Mucosa of gallbladder (tissue), 1 donor: ENCODE measurements at regions not wholly inside any gene's neighbourhood (a gene's known extent, or its start where the extent isn't known, plus 50 kb on each side); places are given as distances from the start of the nearest gene placed in this dataset.
A peak's percentile ranks its signal among the peaks of the same experiment; 100 is the strongest.
"Not testable (repeated sequence)": the region's sequence is repeated elsewhere in the genome, so short reads cannot be mapped to it uniquely, and the experiment has no call there.

Experiments
- DNase-seq: peaks from one replicate; pipeline ENCODE4 v3.0.0-alpha.2; 2020; ENCODE audit warnings: low spot score
- donor health status: DM: no; HTN: no; CAD: no.

DNA sequence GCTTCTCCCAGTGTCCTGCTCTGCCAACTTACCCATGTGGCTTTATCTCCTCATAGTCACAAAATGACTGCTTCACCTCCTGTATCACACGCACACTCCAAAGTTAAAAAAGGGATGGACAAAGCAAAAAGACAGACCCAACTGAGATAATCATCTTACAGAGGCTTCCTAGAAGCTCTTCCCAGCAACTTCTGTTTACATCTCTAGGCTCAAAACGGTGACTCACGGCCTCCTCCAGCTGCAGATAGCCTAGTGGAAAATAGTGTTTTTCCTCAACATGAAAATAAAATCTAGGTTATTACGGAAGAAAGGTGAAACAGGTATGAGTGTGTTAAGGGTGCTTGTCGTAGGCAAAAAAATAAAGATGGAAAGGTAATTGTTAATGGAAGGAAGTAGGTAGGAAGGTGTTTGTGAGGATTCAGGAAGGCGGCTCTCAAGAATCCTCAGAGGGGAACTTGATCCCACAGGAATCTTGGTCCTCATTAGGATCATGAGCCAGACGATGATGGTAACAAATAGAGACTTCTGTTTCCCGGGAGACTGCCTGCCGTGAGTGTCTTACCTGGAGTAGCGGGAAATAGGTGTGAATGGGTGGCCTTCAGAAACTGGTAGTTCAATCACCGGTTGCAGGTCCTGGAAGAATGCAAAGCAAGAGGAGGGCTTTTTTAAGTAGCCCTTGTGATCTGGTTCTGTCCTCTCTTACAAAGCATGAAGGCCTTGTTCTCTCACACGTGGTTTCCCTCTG, 487.5 kb upstream of the TMEM132C start:
- no peak for DNase-seq

DNA sequence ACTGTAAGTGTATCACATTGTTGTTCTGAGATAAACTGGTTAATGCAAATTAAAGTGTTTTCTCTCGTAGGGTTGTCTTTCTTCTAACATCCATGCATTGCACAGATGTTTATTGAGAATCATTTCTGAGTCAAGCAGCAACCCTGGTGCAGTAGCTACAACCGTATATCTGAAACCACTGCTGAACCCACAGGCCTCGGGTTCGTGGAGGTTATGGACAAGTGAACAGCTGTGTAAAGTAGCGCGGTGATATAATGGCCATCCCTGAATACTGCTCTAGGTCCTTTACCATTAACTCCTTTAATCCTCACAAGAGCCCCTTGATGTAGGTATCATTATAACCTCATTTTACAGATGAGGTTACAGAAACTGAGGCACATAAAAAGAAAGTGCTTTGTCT, 486.1 kb upstream of the TMEM132C start:
- DNase-seq: no peak

DNA sequence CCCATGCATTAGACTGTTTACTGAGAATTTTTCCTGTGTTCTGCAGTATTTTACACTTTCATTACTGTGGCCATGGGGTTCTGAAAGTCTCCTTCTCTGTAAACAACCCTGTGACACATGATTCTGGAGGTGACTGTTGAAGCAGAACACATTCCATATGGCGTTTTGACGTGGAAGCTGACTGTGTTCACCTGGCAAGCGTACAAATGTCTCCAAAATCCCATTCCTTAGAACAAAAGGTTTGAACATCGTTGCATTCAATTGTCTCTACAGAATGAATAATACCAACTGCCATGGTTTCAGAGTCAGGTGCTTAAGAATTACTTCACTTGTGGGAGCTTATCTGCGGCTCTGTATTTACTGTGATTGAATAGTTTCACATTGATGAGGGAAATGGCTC, 485.6 kb upstream of the TMEM132C start:
- no peak for DNase-seq

DNA sequence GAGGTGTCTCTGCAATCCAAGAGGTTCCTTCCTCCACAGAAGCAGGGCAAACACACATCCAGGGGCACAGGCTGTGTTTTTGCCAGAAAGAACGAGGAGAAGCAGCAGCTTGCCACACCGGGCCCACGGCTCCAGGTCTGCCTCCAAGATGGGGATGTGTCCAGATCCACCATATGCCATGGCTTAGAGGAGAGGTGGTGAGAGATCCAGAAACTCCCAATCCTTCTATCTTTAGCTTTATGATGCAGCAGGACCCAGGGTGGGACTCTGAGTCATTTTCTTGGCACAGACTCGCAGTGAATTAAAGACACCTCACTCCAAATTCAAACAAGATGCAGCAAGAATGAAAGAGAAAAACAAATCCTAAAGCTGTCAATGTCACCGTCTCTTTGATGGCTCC, 481.4 kb upstream of the TMEM132C start:
- DNase-seq: no peak

DNA sequence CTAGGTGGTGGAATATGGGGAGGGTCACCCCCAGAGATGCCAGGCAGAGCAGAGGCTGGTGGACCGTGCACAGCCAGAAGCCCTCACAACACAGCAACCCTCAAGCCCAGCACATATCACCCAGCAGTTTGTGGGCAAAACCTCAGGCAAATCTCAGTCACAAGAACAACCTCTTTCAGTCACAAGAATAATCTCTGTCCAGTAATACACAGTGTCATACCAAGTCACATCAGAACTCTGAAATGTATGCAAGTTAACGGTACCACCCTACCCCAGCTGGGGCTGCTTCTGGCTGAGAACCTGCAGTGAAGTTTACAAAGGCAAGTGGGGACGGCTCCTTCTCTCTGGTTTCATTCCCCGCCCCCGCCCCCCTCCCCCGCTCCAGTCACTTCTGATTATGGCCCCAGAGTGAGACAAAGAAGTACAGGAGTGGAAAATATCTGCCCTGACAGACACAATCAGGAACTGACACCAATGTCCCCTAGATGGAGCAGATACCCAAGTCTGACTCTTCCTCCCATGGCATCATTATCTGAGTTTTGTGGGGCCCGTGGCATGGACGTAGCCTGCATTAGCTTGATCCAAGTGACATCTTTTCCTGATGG, 480.9 kb upstream of the TMEM132C start:
- no peak for DNase-seq

DNA sequence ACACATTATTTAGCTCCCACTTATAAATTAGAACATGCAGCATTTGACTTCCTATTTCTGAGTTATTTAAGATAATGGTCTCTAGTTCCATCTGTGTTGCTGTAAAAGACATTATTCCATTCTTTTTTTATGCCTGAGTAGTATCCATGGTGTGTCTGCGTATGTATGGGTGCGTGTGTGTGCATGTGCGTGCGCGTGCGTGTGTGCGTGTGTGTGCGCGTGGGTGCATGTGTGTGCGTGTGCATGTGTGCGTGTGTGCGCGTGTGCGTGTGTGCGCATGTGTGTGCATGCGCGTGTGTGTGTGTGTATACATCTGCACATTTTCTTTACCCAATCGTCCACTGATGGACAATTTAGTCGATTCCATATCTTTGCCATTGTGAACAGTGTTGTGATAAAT, 479.4 kb upstream of the TMEM132C start:
- no peak for DNase-seq

DNA sequence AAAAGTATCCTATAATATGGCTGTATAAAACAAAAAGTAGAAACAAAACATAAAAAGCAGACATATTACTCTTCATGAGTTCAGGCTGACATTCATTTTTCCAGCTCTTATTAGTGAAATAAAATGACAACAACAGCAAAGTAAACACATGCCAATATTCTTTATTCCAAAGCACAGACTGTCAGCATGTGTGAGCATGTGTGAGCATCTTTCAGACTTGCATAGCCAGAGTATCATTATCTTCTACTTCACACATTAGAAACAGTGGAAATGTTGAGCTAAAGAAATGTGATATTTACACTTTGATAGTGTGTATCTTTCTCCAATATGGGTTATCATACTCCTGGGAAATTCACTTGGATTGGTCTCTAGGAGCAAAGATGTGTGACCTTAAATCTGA, 476.6 kb upstream of the TMEM132C start:
- no peak for DNase-seq

DNA sequence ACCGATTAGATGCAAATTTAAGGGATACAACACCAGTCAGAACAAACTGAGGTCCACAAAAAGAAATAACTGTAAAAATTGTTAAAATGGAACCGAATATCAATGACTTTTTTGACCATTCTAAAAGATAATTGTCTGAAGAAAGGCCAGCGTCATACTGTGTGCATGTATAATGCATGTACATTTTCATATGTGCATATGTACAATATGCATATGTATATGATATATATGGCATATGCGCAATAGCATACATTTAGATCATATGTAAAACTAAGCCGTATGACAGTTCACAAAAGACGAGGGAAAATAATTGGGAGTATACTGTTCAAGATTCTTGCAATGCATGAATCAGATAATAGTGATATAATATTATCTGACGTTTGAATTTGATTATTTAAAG, 475.8 kb upstream of the TMEM132C start:
- no peak for DNase-seq

DNA sequence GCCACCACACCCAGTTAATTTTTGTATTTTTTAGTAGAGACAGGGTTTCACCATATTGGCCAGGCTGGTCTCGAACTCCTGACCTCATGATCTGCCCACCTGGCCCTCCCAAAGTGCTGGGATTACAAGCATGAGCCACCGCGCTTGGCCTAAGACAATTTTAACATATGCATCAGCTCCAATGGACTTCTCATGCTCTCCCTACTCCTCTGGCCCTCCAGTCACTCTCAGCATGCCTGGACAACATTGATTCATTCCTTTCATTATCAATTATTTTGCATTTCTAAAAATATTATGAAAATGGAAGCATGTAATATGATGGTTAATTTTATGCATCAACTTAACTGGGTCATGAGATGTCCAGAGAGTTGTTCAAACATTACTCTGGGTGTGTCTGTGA, 469.1 kb upstream of the TMEM132C start:
- DNase-seq: no peak

DNA sequence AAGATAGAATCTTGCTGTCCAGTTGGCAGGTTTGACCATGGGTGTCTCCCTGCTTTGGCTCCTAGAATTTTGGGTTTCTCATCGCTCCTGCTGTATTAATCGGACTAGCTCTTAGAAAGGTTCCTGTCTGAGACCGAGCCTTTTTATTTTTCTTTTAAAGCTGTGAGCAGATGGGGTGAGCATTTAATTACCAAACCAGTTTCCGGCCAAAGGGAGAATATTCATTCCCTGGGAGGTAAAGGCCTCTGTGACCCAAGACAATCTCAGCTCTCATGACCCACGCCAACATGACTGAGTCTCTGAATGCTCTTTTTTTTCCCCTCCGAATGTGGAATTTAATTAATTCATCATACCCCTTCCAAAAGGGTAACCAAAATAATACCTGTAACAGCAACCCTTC, 464.7 kb upstream of the TMEM132C start:
- no peak for DNase-seq

DNA sequence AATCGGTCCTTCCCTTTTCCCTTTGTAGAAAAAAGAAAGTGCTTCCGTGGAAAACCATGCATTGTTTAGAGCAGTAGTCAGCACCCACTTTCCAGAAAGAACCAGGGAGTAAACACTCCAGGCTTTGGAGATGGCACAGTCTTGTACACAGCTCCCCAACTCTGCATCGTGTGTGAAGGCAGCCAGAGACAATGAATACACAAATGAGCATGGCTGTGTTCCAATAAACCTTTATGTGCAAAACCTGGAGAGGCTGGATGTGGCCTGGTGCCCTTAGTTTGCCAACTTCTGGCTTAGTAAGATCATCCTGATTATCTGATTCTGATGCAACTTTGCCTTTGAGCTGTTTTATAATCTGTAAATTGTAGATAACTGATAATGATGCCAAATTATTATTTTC, 463.4 kb upstream of the TMEM132C start:
- no peak for DNase-seq

DNA sequence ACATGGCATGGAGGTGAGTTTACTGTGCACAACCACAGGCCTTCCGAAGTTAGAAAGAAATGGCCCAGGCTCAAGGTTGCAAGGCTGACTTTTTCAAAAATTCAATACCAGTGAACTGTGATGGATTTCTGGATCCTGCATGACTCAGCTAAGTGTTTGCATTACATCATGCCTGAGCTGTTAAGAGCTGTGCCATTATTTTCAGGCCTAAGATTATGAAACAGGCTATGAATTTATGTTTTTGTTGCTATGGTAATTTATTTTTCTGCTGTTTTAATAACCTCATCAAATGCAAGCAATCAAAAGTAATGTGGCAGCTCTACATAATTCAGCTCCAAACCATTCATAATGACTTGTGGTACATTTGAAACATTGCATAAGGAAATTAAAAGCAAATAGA, 457.7 kb upstream of the TMEM132C start:
- DNase-seq: peak; percentile 26

DNA sequence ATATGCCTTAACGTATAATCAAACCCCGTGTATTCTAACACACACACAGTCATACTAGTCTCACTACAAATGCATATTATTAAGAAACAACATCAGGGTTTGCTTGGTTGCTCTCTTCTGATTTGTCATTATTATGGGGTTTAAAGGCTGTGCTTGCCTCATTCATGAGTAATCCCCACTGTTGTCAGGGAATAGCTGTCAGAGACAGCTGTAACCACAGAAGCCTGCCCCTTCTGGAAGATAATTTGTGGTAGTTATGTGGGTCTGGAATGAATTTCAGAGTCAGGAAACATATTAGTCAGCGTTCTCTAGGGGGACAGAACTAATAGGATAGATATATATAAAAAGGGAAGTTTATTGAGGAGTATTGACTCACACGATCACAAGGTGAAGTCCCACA, 456.9 kb upstream of the TMEM132C start:
- DNase-seq: no peak

DNA sequence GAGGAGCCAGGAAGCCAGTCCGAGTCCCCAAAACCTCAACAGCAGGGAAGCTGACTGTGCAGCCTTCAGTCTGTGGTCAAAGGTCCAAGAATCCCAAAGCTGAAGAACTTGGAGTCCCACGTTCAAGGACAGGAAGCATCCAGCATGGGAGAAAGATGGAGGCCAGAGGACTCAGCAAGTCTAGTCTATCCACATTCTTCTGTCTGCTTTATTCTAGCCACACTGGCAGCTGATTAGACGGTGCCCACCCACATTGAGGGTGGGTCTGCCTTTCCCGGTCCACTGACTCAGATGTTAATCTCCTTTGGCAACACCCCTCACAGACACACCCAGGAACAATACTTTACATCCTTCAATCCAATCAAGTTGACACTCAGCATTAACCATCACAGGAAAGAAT, 456.5 kb upstream of the TMEM132C start:
- not testable (repeated sequence) for DNase-seq

DNA sequence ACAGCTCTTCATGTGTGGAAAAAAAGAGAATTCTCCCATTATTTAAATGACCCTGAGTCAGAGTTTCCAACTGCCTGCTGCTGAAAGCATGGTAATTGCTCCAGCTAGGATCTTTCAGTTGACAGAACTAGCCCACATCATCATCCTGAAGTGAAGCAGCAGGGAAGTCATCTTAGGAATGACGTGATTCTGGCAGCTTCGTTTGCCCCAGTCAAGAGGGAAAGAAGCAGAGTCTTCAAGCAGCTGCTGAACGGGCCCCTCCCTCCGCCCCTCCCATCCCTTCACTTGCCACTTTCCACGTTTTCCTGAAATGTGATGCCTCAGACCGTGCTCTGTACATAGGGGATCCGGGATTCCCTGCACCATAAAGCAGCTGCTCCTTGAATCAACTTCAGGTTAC, 455.0 kb upstream of the TMEM132C start:
- DNase-seq: no peak

DNA sequence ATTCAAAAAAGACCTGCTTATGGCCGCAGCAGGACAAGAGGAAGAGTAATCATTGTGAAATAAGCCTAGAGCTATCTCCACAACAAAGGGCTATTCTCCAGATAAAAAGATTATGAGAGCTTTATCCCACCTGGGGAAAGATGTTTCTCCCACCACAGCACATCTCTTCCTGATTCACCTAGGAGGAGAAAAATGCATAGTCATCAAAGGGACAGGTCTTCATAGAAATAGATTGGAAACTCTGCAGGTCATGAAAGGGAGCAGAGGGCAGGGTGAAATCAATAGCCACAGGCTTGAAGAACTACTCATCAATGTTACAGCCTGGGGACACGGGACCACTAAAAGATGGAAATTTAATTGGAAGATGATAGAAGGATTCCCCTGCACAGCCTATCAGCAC, 453.8 kb upstream of the TMEM132C start:
- no peak for DNase-seq

DNA sequence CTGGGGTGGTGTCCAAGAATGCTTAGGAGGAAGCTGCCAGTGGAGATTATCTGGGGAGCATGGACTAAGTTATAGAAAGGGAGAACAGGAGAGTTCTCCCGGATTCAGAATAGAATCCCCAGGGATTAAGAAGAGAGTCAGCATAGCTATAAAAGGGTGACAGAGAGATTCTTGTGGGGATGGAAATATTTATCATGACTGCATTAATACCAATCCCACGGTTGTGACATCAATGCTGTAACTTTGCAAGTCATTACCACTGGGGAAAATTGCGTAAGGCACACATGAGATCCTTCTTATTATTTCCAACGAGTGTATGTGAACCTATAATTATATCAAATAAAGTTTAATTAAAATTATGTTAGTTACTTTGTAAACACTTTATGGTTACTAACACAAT, 447.9 kb upstream of the TMEM132C start:
- DNase-seq: no peak

DNA sequence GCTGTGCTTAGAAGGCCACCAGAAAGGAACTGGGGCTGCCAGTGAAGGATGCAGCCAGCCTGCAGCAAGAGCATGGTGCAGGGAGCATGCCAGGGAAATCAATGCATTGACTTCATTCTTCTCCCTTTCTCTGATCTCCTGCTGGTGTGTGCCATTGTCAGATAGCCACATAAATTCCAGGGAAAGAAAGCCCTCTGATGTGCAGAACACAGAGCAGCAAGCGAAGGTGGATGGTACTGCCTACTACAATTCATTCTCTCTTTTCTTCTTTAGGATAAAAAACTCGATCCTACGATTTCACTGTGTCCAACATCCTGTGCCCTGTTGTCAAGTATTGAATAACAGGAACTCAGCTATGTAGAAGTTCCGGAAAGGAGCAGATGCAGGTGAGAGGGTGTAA, 446.7 kb upstream of the TMEM132C start:
- DNase-seq: no peak

DNA sequence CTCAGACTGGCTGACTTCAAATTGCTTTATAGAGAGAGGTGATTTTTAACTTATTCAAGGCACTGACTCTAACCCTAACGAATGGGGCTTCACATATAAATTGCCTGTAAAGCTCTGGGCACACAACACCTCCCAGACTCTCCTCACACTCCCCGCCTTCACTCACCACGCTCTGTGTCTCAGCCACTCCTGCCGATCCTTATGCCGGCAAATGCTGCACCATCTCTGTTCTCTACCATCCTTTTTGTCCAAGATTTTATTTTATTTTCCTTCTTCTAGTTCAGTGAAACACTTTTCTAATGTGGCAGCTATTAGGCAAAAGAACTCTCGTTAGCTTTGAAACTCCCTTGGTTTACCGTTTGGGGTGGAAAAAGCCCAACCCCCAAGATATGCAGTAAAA, 446.1 kb upstream of the TMEM132C start:
- no peak for DNase-seq

DNA sequence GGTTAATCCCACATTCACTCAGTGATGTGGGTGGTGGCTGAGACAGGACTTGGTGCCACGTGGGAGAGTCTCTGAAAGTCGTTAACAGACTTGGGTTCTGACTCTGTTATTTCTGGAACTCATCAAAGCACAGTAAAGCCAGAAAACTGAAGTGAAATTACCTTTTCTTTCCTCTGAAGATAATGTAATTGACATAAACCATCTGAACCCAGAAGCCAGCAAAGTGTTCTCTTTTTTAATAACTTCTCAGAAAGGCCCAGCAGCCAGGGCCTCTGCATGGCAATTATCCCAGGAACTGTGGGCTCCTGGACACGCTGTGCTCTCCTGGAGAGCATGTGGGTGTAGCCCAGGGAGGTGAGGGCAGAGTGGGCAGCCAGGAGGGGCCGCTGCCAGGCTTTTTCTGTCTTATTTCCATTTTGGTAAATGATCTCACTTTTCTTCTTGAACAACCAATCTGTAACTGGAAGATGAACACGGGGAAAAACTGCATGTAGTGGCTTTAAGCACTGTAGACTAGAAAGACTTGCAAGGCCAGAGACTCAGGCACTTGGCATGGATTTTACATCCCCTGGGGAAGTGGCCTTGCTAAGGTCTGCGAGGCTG, 444.1 kb upstream of the TMEM132C start:
- no peak for DNase-seq

DNA sequence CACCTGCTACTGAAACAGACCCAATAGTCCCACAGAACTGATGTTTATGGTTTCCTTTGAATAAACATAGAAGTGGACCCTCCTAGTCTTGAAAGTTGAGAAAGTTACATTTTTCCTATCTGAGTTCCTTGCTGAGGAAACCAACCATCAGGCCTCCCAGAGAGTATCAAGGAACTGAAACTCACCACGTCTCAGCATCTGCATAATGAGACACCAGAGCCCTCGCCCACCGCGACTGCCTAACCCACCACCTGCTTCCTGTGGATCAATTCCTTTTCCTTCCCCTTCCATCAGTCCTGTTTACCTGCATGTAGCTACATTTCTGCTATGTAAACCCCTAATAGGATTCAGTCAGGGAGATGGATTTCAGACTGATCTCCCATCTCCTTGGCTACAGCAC, 443.2 kb upstream of the TMEM132C start:
- no peak for DNase-seq

DNA sequence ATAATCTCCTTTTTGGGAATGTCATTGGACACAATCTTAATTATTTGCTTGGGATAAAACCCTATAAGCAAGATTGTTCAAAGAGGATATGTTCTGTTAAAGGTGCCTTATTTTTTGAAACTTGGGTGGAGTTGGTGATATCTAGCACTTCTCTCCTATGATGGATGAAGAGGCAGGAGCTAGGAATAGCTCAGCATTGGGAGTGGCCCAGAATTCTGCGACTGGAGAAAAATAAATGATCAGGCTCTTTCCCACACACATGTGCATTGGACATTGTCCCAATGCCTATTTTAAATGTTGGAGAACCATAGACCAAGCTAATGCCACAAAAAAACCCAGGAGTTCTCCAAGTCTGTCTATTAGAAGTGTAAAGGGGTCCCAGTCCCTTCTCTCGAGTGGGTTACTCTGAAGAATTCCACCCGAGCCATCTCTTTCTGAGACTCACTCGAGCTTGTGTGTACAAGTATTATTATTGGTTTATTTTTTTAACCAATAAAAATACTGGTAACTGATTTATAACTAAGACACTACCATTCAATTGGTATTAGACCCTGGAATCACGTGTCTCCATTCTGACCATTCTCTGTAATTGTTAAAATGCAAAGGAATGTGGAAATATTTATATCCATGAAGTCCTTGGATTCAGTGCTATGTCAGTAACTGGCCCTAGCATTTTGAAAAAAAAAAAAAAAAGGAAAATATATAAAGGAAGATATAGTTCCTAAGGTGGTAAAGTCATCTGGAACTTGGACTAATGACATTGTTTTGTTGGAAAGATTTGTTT, 437.5 kb upstream of the TMEM132C start:
- DNase-seq: no peak

DNA sequence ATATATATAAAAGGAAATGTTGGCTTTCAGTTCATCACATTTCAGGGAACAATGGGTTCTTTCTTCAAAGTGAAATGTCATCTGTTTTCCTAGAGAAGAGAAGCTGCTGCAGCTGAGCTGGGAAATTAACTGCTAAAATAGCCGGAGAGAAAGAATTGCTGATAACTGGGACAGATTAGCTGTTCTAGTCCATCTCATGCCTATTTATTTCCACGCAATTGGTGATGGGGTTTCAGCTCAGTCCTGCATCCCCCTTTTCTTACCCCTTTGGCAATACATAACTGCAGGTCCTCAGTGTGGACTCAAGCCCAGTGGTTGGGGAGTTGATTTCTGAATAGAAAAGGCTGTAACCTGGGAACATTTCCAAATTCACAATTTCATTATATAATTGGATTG, 436.9 kb upstream of the TMEM132C start:
- DNase-seq: no peak
